GM12878 (cell line): ENCODE measurements at regions not wholly inside any gene's neighbourhood (a gene's known extent, or its start where the extent isn't known, plus 50 kb on each side); places are given as distances from the start of the nearest gene placed in this dataset.

Experiments used
- BMI1 ChIP-seq: fragments of 450-650 bp; IDR thresholded peaks from 2 replicates; pipeline ENCODE4 v1.6.1; 2016; ENCODE audit warnings: mild to moderate bottlenecking, moderate library complexity, borderline replicate concordance
- CTCF ChIP-seq, 3 experiments: IDR thresholded peaks in 2 of 3; conservative IDR thresholded peaks in 1 of 3; 2 replicates each; pipeline ENCODE4 v1.5.1; 2011; ENCODE audit warnings: low read depth in 3 of 3, low read length in 3 of 3, mild to moderate bottlenecking in 3 of 3, control low read depth in 2 of 3, moderate library complexity in 2 of 3, inconsistent platforms in 1 of 3, mixed read lengths in 1 of 3; ENCODE audit not compliant: control insufficient read depth in 2 of 3, insufficient read depth in 1 of 3; ENCODE audit errors: extremely low read depth in 1 of 3
- ETV6 ChIP-seq, 2 experiments: fragments of 450-650 bp in 1 of 2; IDR thresholded peaks in 1 of 2; conservative IDR thresholded peaks in 1 of 2; 2 replicates each; pipeline ENCODE4 v1.6.1; 2014; ENCODE audit warnings: antibody characterized with exemption in 1 of 2, borderline replicate concordance in 1 of 2, low read depth in 1 of 2, mild to moderate bottlenecking in 1 of 2, moderate library complexity in 1 of 2
- MXI1 ChIP-seq: fragments of 150-350 bp; IDR thresholded peaks from 2 replicates; pipeline ENCODE4 v1.6.1; 2011; ENCODE audit warnings: low read depth, mild to moderate bottlenecking, inconsistent platforms, low read length, improper control_type of control experiment

GRCh38 chr4:29756966-29757365 lies 963.2 kb upstream of the PCDH7 start:
- TF ChIP-seq MXI1 (no peak), BMI1 (no peak), CTCF (IDR thresholded peaks at IDR 0.05 in 2 of 3, conservative IDR thresholded peaks at IDR 0.05 in 1 of 3; ENCODE audit: control insufficient read depth in 2 of 3, extremely low read depth in 1 of 3, insufficient read depth in 1 of 3, low read depth in 3 of 3, low read length in 3 of 3) (no peak), ETV6 (conservative IDR thresholded peaks at IDR 0.05 in 1 of 2, IDR thresholded peaks at IDR 0.05 in 1 of 2; ENCODE audit: borderline replicate concordance in 1 of 2, low read depth in 1 of 2) (no peak)
